IPS DF 19.7 (cell line): ENCODE measurements at regions not wholly inside any gene's neighbourhood (a gene's known extent, or its start where the extent isn't known, plus 50 kb on each side); places are given as distances from the start of the nearest gene placed in this dataset.
A peak's percentile ranks its signal among the peaks of the same experiment; 100 is the strongest.
"Not testable (repeated sequence)": the region's sequence is repeated elsewhere in the genome, so short reads cannot be mapped to it uniquely, and the experiment has no call there.

Experiments used
- DNase-seq: peaks from one replicate; pipeline ENCODE4 v3.0.0-alpha.2; 2013; ENCODE audit warnings: low read depth, low spot score

DNA sequence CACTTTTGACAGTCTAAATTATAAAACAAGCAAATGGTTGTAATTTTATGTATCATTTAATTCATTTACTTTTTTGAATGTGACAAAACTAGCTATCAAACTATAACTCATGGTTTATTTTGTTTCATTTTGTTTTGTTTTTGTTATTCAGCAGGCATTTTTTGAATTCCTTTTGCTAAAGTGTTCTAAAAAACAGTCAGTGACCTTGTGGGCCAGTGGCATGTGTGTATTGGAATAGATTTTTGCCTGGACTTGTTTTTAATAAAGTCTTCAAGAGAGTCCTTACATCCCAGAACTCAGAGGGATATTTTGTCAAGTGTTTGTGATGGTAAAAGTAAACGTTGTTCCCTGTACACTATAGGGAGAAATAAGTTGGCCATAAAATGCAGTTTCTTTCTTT, 369.7 kb upstream of the SYT1 start:
- no peak for DNase-seq

DNA sequence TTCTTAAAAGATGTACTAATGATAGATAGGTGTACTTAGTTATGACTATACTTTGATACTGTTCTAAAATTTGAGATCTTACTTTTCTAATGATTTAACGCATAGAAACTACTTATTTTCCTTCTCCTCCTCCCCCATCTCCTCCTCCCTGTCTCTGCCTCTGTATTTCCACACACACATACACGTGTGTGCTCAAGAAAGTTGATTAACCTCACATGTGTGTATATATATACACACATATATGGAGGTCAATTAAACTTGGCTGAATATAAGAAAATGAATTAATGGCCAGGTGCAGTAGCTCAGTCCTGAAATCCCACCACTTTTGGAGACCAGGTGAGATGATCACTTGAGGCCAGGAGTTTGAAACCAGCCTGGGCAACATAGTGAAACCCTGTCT, 362.7 kb upstream of the SYT1 start:
- no peak for DNase-seq

GRCh38 chr12:78519422-78519821, 345.2 kb upstream of the SYT1 start:
- DNase-seq, result no peak

DNA sequence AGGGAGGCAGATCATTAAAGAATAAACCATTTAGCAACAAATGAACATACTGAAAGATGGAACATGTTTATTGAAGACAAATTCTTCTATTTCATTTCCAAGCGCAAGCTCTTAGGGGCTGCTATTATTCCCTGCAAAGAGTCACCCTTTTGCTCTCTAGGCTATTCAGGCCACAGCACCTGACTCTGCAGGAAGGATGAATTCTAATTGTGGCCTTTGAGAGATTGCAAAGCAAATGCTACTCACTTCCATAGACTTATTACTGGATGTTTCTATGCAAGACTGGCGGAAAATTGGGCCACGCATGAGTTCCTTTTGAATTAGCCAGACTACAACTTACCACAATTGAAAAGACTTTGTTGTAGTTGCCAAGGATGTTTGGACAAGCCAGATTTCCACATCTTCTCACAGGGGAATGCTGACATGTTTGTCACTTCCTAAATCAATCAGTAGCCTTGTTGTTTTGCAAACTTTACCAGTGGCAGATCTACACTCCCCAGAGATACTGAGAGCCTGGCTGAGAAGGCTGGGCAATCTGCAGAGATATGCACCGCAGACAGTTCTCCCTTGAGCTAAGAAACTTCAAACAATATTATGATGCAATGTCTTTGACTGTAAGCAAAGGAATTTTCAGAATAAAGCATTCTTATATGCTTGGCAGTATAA, 334.3 kb upstream of the SYT1 start:
- DNase-seq, result peak; percentile 17

DNA sequence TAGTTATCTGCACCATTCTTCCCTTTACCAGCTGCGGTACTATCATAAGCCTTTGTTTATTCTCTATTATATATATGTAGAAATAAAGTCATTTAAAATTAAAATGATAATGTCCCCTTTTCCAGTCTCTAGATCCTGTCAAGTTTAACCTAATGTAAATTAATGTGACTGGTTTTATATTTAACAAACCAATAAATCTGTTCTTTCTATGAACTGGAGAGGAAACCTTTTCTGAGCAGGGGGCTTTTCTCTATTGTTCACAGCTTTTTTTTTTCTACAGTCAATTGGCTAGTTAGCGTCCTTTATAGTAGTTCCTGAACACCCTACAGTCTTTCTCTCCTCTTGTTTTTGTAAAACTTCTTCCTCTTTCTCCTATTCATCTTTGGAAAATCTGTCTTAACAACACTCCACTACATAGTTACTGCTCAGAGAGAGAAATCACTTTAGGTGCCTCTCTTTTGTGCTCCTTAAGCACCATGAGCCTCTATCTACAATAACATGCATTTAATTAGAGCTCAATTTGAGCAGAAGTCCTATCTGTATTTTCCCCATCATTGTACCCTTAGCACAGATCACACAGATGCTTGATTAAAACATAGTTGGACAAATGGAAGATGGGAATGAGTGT, 332.6 kb upstream of the SYT1 start:
- DNase-seq, result no peak

GRCh38 chr12:78534311-78534710, 330.3 kb upstream of the SYT1 start:
- no peak for DNase-seq

- no peak for DNase-seq
Measured at GRCh38 chr12:78540606-78541336, 323.8 kb upstream of the SYT1 start.

DNA sequence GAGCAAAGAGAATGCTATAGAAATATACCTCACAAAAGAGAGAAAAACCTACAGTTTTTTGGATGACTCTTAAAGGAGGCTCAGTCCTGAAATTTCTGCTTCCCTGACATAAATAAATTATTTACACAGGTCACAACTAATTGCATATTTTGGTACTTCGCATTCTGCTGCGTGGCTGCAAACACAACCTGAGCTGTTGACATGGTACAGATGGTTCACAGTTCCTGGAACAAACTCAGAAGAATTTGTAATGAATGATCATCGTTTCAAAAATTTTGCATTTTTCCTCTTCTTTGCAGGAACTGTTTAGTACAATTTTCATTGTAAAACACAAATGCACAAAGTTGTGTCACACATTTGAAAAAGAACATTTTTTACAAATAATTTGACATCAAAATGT, 313.7 kb upstream of the SYT1 start:
- DNase-seq, result no peak

- no peak for DNase-seq
Measured at GRCh38 chr12:78555802-78556201, 308.8 kb upstream of the SYT1 start.

GRCh38 chr12:78556651-78557050, 307.9 kb upstream of the SYT1 start:
- DNase-seq, result no peak

GRCh38 chr12:78559416-78559815, 305.2 kb upstream of the SYT1 start:
- DNase-seq, result no peak

GRCh38 chr12:78559886-78560285, 304.7 kb upstream of the SYT1 start:
- DNase-seq, result no peak

- DNase-seq, result no peak
Measured at GRCh38 chr12:78560633-78561032, 303.9 kb upstream of the SYT1 start.

DNA sequence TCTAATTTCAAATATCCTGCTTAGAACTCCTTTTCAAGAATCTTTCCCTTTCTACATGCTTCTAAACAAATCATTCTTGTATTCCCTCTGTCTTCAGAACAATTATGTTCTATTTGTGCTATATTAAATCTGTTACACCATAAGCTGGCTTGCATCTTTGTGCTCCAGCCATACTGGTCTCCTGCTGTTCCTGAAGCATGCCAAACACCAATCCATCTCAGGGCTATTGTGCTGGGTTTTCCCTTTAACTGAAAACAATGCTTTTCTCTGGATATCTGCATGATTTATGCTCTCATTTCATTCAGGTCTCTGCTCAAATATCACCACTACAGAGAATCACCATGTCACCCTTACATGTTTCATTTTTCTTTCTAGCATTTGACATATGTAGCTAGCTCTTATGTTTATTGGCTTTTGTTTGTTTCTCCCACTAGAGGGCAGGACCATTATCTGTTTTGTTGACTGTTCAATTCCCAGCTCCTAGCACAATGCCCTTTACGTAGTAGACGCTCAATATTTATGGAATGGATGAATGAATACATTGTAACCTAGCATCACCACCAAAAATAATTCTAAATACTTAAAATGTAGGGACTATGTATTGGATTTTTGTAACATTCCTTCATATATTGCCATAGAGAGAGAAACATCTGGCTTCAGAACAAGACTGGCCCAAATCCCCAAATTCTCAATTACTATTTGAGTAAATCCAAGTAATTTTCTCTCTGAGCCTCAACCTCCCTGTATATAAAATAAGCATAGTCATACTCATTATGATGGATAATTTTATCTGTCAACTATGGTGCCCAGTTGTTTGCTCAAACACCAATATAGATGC, 302.0 kb upstream of the SYT1 start:
- DNase-seq, result no peak

DNA sequence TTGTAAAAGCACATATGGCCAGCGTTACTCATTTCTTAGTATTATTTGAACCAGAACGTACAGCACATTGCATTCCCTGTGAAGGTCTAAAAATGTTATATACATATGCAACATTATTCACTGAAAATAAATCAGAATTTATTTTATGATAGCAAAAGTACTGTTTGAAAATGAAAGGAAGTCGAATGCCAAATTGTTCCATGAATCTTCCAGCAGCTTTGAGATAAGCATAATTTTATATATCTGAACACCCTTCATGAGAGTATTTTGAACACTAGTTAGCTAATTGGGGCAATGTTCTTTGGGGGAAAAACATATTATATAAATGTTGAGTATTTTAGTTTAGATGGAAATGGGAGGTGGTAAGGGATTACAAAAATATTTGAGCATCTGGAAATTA, 300.7 kb upstream of the SYT1 start:
- DNase-seq, result no peak

DNA sequence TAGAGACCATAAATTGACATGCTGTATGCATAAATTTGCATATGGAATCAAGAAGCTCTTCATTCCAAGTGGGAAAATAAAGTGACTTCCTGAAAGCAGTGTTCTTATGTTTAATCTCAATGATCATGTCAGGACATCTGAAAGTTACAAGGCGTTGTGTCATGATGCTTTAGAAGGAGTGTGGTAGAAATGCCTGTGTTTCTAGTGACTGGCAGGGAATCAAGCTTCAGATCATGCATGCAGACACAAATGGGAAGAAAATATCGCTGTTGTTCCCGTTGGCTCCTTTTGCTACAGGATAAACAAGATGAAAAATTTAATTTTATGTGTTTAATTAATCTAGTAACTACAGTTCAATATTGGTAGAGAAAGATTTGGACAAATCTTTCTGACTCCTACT, 298.1 kb upstream of the SYT1 start:
- DNase-seq, result no peak

- no peak for DNase-seq
Measured at GRCh38 chr12:78568321-78569020, 296.1 kb upstream of the SYT1 start.

DNA sequence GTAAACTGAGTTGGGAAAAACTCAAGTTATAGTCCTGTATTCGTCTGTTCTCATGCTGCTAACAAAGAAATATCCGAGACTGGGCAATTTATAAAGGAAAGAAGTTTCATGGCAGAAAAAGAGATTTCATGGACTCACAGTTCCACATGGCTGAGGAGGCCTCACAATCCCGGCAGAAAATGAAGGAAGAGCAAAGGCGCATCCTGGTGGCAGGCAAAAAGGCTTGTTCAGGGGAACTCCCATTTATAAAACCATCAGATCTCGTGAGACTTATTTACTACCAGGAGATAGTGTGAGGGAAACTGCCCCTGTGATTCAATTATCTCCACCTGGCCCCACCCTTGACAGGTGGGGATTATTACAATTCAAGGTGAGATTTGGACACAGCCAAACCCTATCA, 292.6 kb upstream of the SYT1 start:
- no peak for DNase-seq

DNA sequence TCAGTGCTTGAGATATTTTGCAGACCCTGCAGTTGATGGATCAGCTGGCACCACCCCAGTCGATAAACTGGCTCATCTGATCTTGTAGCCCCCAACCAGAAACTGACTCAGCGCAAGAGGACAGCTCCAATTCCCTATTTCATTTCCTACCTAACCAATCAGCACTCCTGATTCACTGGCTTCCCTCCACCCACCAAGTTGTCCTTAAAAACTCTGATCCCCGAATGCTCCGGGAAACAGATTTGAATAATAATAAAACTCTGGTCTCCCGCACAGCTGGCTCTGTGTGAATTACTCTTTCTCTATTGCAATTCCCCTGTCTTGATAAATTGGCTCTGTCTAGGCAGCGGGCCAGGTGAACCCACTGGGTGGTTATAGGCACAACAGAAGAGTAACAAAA, 289.4 kb upstream of the SYT1 start:
- DNase-seq, result not testable (repeated sequence)

DNA sequence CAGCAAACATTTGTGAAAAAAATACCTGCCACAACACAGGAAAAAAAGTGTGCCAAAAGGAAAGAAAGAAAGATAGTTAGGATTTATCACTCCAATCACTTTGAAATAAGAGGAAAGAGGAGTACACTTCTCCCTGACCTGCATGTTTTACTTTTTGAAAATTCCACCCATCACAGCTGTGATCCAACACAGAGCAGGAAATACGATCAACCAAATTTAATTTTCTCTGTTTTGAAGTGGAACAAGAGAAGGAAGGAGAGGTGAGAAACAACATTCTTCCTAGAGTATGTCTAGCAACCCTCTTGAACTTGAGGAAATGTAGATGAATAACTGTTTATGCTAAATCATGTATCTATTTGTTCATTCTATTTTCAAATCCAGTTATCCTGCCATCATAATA, 284.7 kb upstream of the SYT1 start:
- DNase-seq, result no peak

DNA sequence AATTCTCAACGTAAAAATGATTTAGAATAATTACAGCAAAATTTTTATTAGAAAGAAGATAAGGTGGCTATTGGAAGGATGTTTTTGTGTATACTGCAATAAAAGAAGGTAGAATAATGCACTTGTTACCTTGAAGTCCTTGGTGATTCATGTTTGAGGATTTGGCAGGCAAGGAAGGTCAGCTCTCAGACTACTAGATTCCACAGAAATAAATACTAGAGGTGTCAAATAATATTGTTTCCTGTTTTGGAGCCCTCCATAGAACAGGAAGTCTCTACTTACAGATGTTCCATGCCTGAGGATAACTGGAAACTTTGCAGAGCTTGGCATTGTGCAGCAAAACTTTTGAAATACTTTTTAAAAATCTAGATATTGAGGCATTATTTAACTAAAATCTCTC, 284.3 kb upstream of the SYT1 start:
- DNase-seq, result no peak

DNA sequence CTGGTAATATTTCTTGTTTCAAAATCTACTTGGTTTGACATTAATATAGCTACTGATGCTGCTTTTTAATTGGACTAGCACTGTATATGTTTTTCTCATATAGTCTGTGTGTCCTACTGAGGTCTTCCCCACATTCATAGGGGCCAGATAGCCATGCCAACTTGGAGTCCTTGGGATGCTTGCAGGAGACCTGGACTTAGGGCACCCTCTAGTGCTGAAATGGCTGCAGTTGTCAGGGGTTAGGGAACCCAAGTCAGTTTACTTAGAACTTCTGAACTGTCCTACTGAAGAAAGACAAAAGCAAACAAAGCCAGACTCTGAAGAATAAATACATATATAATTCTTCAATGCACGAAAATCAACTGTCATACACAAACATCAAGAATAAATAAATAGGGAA, 279.9 kb upstream of the SYT1 start:
- no peak for DNase-seq
